ENCODE measurements at regions not wholly inside any gene's neighbourhood (a gene's known extent, or its start where the extent isn't known, plus 50 kb on each side); places are given as distances from the start of the nearest gene placed in this dataset.

GRCh38 chr4:31192341-31192740, 472.2 kb downstream of the PCDH7 start:
- TF ChIP-seq ZNF274 (IDR thresholded peaks at IDR 0.05; ENCODE audit: low read depth, low read length) (no peak), SUZ12 (IDR thresholded peaks at IDR 0.05; ENCODE audit: extremely low read depth, insufficient read depth, insufficient read length) (no peak)

All from NT2/D1 (cell line).